ENCODE measurements at regions not wholly inside any gene's neighbourhood (a gene's known extent, or its start where the extent isn't known, plus 50 kb on each side); places are given as distances from the start of the nearest gene placed in this dataset.

GRCh38 chr14:61904946-61905345, 142.7 kb downstream of the SNAPC1 start:
- ChIA-PET POLR2A (interaction anchor here (0.9 kb wide), 1 partner anchor 251 kb away, joined by 3 read pairs; no protein-coding TSS in a partner anchor), CTCF (ENCODE audit: low intra/inter-chr PET ratio) (interaction anchor here (0.5 kb wide), 1 partner anchor 1698 kb away, joined by 4 read pairs; no protein-coding TSS in a partner anchor)
- WGBS (ENCODE audit: insufficient coverage, low coverage, missing lambda C conversion rate), result 5% methylated on average over 2 of the region's 2 CpGs
- Histone ChIP-seq H3K27me3 (ENCODE audit: control insufficient read depth in 2 of 2, insufficient read depth in 2 of 2, low read length in 2 of 2) (no peaks in the 10 kb centered on the region), H2AFZ (ENCODE audit: low read depth, low read length) (no peak overlapping the region), H3K4me1 (replicated peaks in 1 of 2; ENCODE audit: control insufficient read depth in 2 of 2, insufficient read depth in 2 of 2, low read length in 2 of 2) (no peaks in the 10 kb centered on the region), H3K36me3 (ENCODE audit: control insufficient read depth, insufficient read depth, low read length) (no peaks in the 10 kb centered on the region), H3K9ac (ENCODE audit: insufficient read depth in 1 of 2, low read depth in 2 of 2, low read length in 2 of 2) (no peak overlapping the region), H4K20me1 (replicated peaks; ENCODE audit: control insufficient read depth, insufficient read depth, low read length) (no peaks in the 10 kb centered on the region), H3K4me2 (ENCODE audit: insufficient read depth, low read length) (no peak overlapping the region), H3K27ac (ENCODE audit: extremely low read depth, low read depth, low read length) (no peak overlapping the region), H3K79me2 (ENCODE audit: control insufficient read depth, insufficient read depth, low read length) (no peaks in the 10 kb centered on the region), H3K9me3 (replicated peaks; ENCODE audit: control insufficient read depth, insufficient read depth, low read depth, low read length) (no peaks in the 10 kb centered on the region), H3K9me1 (ENCODE audit: control insufficient read depth, insufficient read depth, low read length) (no peaks in the 10 kb centered on the region), H3K4me3 (no peak overlapping the region)
- intact Hi-C loops (cut with micrococcal nuclease), result no loop called here
- no peak for DNase-seq (ENCODE audit: extremely low read depth in 1 of 4, low spot score in 3 of 4)
- no peak for ATAC-seq
- no TSS peak for BruUV-seq (replicated peaks)
- in situ Hi-C loops (cut with MboI), result no loop called here
- no peak for FAIRE-seq
- TF ChIP-seq, protein P1, sequence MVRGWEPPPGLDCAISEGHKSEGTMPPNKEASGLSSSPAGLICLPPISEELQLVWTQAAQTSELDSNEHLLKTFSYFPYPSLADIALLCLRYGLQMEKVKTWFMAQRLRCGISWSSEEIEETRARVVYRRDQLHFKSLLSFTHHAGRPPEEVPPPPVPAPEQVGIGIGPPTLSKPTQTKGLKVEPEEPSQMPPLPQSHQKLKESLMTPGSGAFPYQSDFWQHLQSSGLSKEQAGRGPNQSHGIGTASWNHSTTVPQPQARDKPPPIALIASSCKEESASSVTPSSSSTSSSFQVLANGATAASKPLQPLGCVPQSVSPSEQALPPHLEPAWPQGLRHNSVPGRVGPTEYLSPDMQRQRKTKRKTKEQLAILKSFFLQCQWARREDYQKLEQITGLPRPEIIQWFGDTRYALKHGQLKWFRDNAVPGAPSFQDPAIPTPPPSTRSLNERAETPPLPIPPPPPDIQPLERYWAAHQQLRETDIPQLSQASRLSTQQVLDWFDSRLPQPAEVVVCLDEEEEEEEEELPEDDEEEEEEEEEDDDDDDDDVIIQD (CRISPR knock-in tag; IDR thresholded peaks at IDR 0.05), result no peak
- TF ChIP-seq FOXK1 (CRISPR knock-in tag; IDR thresholded peaks at IDR 0.05; ENCODE audit: borderline replicate concordance) (no peak), RAD51 (IDR thresholded peaks at IDR 0.05; ENCODE audit: borderline replicate concordance, low read depth) (no peak), CHD7 (IDR thresholded peaks at IDR 0.05; ENCODE audit: low read depth, low read length) (no peak), CHCHD3 (CRISPR knock-in tag; IDR thresholded peaks at IDR 0.05) (no peak), CBX2 (IDR thresholded peaks at IDR 0.05; ENCODE audit: insufficient read depth, low read length, poor library complexity, severe bottlenecking) (no peak), MEF2A (IDR thresholded peaks at IDR 0.05; ENCODE audit: control insufficient read depth, low read depth, low read length) (no peak), CBX3 (IDR thresholded peaks at IDR 0.05; ENCODE audit: borderline replicate concordance in 1 of 2, low read length in 2 of 2) (no peak), ZNF778 (CRISPR knock-in tag; IDR thresholded peaks at IDR 0.05) (no peak), NONO (IDR thresholded peaks at IDR 0.05; ENCODE audit: low read depth in 2 of 2, low read length in 1 of 2) (no peak)
